Medulla oblongata (tissue), 1 donor: ENCODE measurements at regions not wholly inside any gene's neighbourhood (a gene's known extent, or its start where the extent isn't known, plus 50 kb on each side); places are given as distances from the start of the nearest gene placed in this dataset.

Experiments
- DNase-seq: peaks from one replicate; pipeline ENCODE4 v3.0.0-alpha.2; 2015; ENCODE audit errors: extremely low spot score

- DNase-seq = no peak
These were observed 381.7 kb downstream of the GPAM start for GRCh38 chr10:111801841-111802240.

- DNase-seq = no peak
These were observed 378.8 kb downstream of the GPAM start for GRCh38 chr10:111804781-111805180.

- DNase-seq = no peak
These were observed 372.0 kb downstream of the GPAM start for GRCh38 chr10:111811517-111811916.

- DNase-seq = no peak
These were observed 363.1 kb downstream of the GPAM start for GRCh38 chr10:111820471-111820870.

- peak; percentile 72 for DNase-seq
These were observed 361.7 kb downstream of the GPAM start for GRCh38 chr10:111821871-111822270.

- no peak for DNase-seq
These were observed 360.9 kb downstream of the GPAM start for GRCh38 chr10:111822661-111823060.

GRCh38 chr10:111824128-111824527, 359.4 kb downstream of the GPAM start:
- peak; percentile 19 for DNase-seq

GRCh38 chr10:111830359-111830758, 353.2 kb downstream of the GPAM start:
- DNase-seq = no peak

- DNase-seq = no peak
These were observed 352.5 kb downstream of the GPAM start for GRCh38 chr10:111831058-111831457.

GRCh38 chr10:111833251-111833650, 350.3 kb downstream of the GPAM start:
- no peak for DNase-seq

GRCh38 chr10:111835574-111835973, 348.0 kb downstream of the GPAM start:
- DNase-seq = peak; percentile 28

- DNase-seq = no peak
These were observed 347.5 kb downstream of the GPAM start for GRCh38 chr10:111836064-111836463.

- DNase-seq = no peak
These were observed 347.0 kb downstream of the GPAM start for GRCh38 chr10:111836571-111836970.

- no peak for DNase-seq
These were observed 346.5 kb downstream of the GPAM start for GRCh38 chr10:111837086-111837485.

- DNase-seq = no peak
These were observed 345.6 kb downstream of the GPAM start for GRCh38 chr10:111837985-111838384.

- DNase-seq = no peak
These were observed 343.0 kb downstream of the GPAM start for GRCh38 chr10:111840546-111840945.

- DNase-seq = no peak
These were observed 330.8 kb downstream of the GPAM start for GRCh38 chr10:111852801-111853200.

- DNase-seq = peak; percentile 37
These were observed 326.9 kb downstream of the GPAM start for GRCh38 chr10:111856631-111857030.

- no peak for DNase-seq
These were observed 318.0 kb downstream of the GPAM start for GRCh38 chr10:111865550-111865949.

GRCh38 chr10:111871458-111871857, 312.1 kb downstream of the GPAM start:
- DNase-seq = no peak

- DNase-seq = no peak
These were observed 311.0 kb downstream of the GPAM start for GRCh38 chr10:111872591-111872990.

GRCh38 chr10:111873041-111873440, 310.5 kb downstream of the GPAM start:
- DNase-seq = no peak

GRCh38 chr10:111873621-111874135, 309.9 kb downstream of the GPAM start:
- no peak for DNase-seq

GRCh38 chr10:111874576-111874975, 309.0 kb downstream of the GPAM start:
- DNase-seq = no peak
